CD4-positive, alpha-beta T cell (primary cell): ENCODE measurements at regions not wholly inside any gene's neighbourhood (a gene's known extent, or its start where the extent isn't known, plus 50 kb on each side); places are given as distances from the start of the nearest gene placed in this dataset.

ENCODE experiments used
- ATAC-seq: fragments of 200-7000 bp; cut with Tn5 transposase; one replicate; pipeline ENCODE4 v1.10.0; 2022; ENCODE audit warnings: mild to moderate bottlenecking; ENCODE audit not compliant: poor library complexity
- CTCF ChIA-PET: fragments of 350-600 bp; sonication (Branson Sonifier 250); formaldehyde crosslinking; loops from one replicate; lab custom pipeline; 2021; ENCODE audit warnings: antibody characterized with exemption, inconsistent platforms; lab: Charles Lee
- POLR2A ChIA-PET: fragments of 350-600 bp; sonication (Branson Sonifier 250); formaldehyde crosslinking; loops from one replicate; lab custom pipeline; 2021; ENCODE audit warnings: antibody characterized with exemption, inconsistent platforms; lab: Charles Lee
- DNase-seq, 14 experiments: peaks; one replicate each; pipeline ENCODE4 v3.0.0-alpha.2; 2013 to 2020; ENCODE audit warnings: mixed read lengths in 2 of 14
- H3K27ac ChIP-seq, 2 donors: one replicate each; pipeline versions ENCODE4 v1.5.1 to v1.7.0; 2013; ENCODE audit warnings: low read length in 2 of 2, low read depth in 1 of 2, mild to moderate bottlenecking in 1 of 2
- H3K27me3 ChIP-seq, 2 experiments: 1 replicate in 1 of 2; 2 replicates in 1 of 2; pipeline versions ENCODE4 v1.6.1 to v1.7.0; 2013; ENCODE audit warnings: low read length in 2 of 2, control low read depth in 1 of 2, mild to moderate bottlenecking in 1 of 2, moderate library complexity in 1 of 2; ENCODE audit not compliant: insufficient read depth in 2 of 2, control insufficient read depth in 1 of 2
- H3K36me3 ChIP-seq: one replicate; pipeline ENCODE4 v1.6.1; 2013; ENCODE audit warnings: low read length, control low read depth; ENCODE audit not compliant: insufficient read depth
- H3K4me1 ChIP-seq: one replicate; pipeline ENCODE4 v1.6.1; 2013; ENCODE audit warnings: low read length, control low read depth; ENCODE audit not compliant: insufficient read depth
- H3K4me3 ChIP-seq: one replicate; pipeline ENCODE4 v1.5.1; 2013; ENCODE audit warnings: mild to moderate bottlenecking, low read length, moderate library complexity
- H3K9me3 ChIP-seq, 2 experiments: 1 replicate in 1 of 2; 2 replicates in 1 of 2; pipeline versions ENCODE4 v1.6.1 to v1.7.0; 2013; ENCODE audit warnings: low read length in 2 of 2, mild to moderate bottlenecking in 2 of 2, control low read depth in 1 of 2, moderate library complexity in 1 of 2; ENCODE audit not compliant: control insufficient read depth in 1 of 2, insufficient read depth in 1 of 2
- H3K27ac Mint-ChIP-seq: one replicate; pipeline ENCODE4 v1.8.0; 2020; ENCODE audit warnings: mixed read lengths
- H3K27me3 Mint-ChIP-seq: one replicate; pipeline ENCODE4 v1.8.0; 2021; ENCODE audit warnings: mixed read lengths
- H3K36me3 Mint-ChIP-seq: one replicate; pipeline ENCODE4 v1.8.0; 2021; ENCODE audit warnings: low read depth, mixed read lengths
- H3K4me1 Mint-ChIP-seq: one replicate; pipeline ENCODE4 v1.8.0; 2021; ENCODE audit warnings: low read depth, mixed read lengths
- H3K4me3 Mint-ChIP-seq: one replicate; pipeline ENCODE4 v1.8.0; 2020; ENCODE audit warnings: mild to moderate bottlenecking, mixed read lengths
- H3K9me3 Mint-ChIP-seq: one replicate; pipeline ENCODE4 v1.8.0; 2020; ENCODE audit warnings: mixed read lengths
- intact Hi-C, 2 experiments: fragments of 100-400 bp; cut with DNase I in 1 of 2; cut with micrococcal nuclease in 1 of 2; formaldehyde crosslinking; loops; one replicate each; pipeline versions ENCODE4 v1.15.1 to v1.9.0; 2023 to 2025; cut with DNase I, micrococcal nuclease
- TF ChIP-seq, protein P1 (sequence below): fragments of 200-600 bp; IDR thresholded peaks from one replicate; pipeline ENCODE4 v1.8.0; 2022; ENCODE audit warnings: antibody characterized with exemption, mild to moderate bottlenecking

GRCh38 chr13:99911965-99912566 lies 59.5 kb downstream of the ZIC5 start:
- ChIA-PET CTCF (interaction anchor here (0.7 to 1.5 kb wide), 2 partner anchors 82 to 254 kb away, joined by 3 to 5 read pairs; no protein-coding TSS in a partner anchor), POLR2A (no interaction called here)
- peak overlapping the region; percentile 23 for H3K4me3 Mint-ChIP-seq
- H3K27me3 Mint-ChIP-seq = peaks cover 40% of the 10 kb centered on the region
- Histone ChIP-seq H3K9me3 (no peaks in the 10 kb centered on the region), H3K27me3 (peaks cover 2 to 10% of the 10 kb centered on the region in 2 experiments), H3K27ac (no peak overlapping the region), H3K36me3 (no peaks in the 10 kb centered on the region), H3K4me3 (no peak overlapping the region), H3K4me1 (peaks cover 32% of the 10 kb centered on the region)
- TF ChIP-seq, protein P1, sequence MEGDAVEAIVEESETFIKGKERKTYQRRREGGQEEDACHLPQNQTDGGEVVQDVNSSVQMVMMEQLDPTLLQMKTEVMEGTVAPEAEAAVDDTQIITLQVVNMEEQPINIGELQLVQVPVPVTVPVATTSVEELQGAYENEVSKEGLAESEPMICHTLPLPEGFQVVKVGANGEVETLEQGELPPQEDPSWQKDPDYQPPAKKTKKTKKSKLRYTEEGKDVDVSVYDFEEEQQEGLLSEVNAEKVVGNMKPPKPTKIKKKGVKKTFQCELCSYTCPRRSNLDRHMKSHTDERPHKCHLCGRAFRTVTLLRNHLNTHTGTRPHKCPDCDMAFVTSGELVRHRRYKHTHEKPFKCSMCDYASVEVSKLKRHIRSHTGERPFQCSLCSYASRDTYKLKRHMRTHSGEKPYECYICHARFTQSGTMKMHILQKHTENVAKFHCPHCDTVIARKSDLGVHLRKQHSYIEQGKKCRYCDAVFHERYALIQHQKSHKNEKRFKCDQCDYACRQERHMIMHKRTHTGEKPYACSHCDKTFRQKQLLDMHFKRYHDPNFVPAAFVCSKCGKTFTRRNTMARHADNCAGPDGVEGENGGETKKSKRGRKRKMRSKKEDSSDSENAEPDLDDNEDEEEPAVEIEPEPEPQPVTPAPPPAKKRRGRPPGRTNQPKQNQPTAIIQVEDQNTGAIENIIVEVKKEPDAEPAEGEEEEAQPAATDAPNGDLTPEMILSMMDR = no peak
- DNase-seq = peak in 1 of 14 experiments; percentile 38
- peaks cover 13% of the 10 kb centered on the region for H3K4me1 Mint-ChIP-seq
- H3K27ac Mint-ChIP-seq = no peak overlapping the region
- intact Hi-C loops = no loop called here
- no peaks in the 10 kb centered on the region for H3K36me3 Mint-ChIP-seq
- H3K9me3 Mint-ChIP-seq = no peaks in the 10 kb centered on the region
- no peak for ATAC-seq

GRCh38 chr13:99911069-99911964 lies 60.2 kb downstream of the ZIC5 start:
- intact Hi-C loops = no loop called here
- no peak for DNase-seq
- no peak for ATAC-seq
- peaks cover 41% of the 10 kb centered on the region for H3K27me3 Mint-ChIP-seq
- H3K27ac ChIP-seq = no peak overlapping the region
- TF ChIP-seq, protein P1 = no peak
- H3K27me3 ChIP-seq = peaks cover 2 to 10% of the 10 kb centered on the region in 2 experiments
- H3K9me3 ChIP-seq = no peaks in the 10 kb centered on the region
- H3K9me3 Mint-ChIP-seq = no peaks in the 10 kb centered on the region
- POLR2A ChIA-PET = no interaction called here
- CTCF ChIA-PET = interaction anchor here (0.7 kb wide), 1 partner anchor 82 kb away, joined by 3 read pairs; no protein-coding TSS in a partner anchor
- no peak overlapping the region for H3K27ac Mint-ChIP-seq
- peaks cover 31% of the 10 kb centered on the region for H3K4me1 ChIP-seq
- no peak overlapping the region for H3K4me3 ChIP-seq
- no peaks in the 10 kb centered on the region for H3K36me3 ChIP-seq
- peaks cover 9% of the 10 kb centered on the region for H3K4me1 Mint-ChIP-seq
- no peaks in the 10 kb centered on the region for H3K36me3 Mint-ChIP-seq
- peak overlapping the region; percentile 23 for H3K4me3 Mint-ChIP-seq

DNA sequence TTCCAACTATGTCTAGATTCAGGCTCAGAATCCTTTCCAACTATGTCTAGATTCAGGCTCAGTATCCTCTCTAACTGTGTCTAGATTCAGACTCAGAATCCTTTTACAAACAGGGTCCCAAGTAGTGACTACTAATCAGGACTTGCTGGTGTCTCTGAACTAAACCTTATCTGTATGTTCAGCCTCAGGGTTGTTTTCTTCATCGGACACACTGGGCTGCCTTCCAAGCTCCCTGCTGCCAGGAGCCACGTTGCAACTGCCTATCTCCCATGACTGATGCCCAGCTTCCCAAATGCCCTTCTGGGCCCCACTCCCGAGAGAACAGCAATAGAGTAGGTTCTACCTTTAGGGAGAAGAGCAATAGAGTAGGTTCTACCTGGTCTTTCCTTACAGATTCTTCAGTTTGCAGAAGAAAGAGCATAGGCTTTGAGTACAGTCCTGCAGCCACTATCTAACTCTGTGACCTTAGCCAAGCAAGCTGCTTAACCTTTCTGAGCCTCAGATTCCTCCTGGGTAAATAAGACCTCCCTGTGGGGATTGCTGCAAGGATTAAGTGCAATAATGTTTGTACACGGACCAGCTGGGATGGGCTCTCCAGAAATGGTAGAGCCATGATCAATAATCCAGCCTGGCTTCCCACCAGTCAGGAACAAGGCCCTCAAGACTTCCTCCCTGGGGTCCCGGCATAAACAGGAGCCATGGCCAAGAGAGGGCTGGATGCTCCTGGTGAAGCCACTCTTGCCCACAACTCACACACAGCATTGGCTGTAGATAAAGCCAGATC lies 61.5 kb downstream of the ZIC5 start:
- intact Hi-C loops = no loop called here
- Histone ChIP-seq H3K27me3 (peaks cover 2 to 10% of the 10 kb centered on the region in 2 experiments), H3K36me3 (no peaks in the 10 kb centered on the region), H3K9me3 (no peaks in the 10 kb centered on the region), H3K27ac (no peak overlapping the region), H3K4me1 (peaks cover 27% of the 10 kb centered on the region), H3K4me3 (no peak overlapping the region)
- no peak overlapping the region for H3K27ac Mint-ChIP-seq
- H3K9me3 Mint-ChIP-seq = no peaks in the 10 kb centered on the region
- DNase-seq (no peak), ATAC-seq (no peak)
- peaks cover 50% of the 10 kb centered on the region for H3K27me3 Mint-ChIP-seq
- CTCF ChIA-PET = no interaction called here
- POLR2A ChIA-PET = no interaction called here
- H3K36me3 Mint-ChIP-seq = no peaks in the 10 kb centered on the region
- TF ChIP-seq, protein P1 = no peak
- H3K4me3 Mint-ChIP-seq = no peak overlapping the region
- H3K4me1 Mint-ChIP-seq = peaks cover 8% of the 10 kb centered on the region
